Testis (tissue), 2 donors: ENCODE measurements at regions not wholly inside any gene's neighbourhood (a gene's known extent, or its start where the extent isn't known, plus 50 kb on each side); places are given as distances from the start of the nearest gene placed in this dataset.

ENCODE experiments used
- DNase-seq: peaks from one replicate; pipeline ENCODE4 v3.0.0-alpha.2; 2019
- H3K27ac ChIP-seq, 2 donors: fragments of 200-600 bp; sonication (generic); one replicate each; pipeline ENCODE4 v1.5.1; 2019
- H3K27me3 ChIP-seq: fragments of 200-600 bp; sonication (generic); one replicate; pipeline ENCODE4 v1.5.1; 2019
- H3K36me3 ChIP-seq: fragments of 200-600 bp; sonication (generic); one replicate; pipeline ENCODE4 v1.5.1; 2017; ENCODE audit warnings: low read depth; ENCODE audit errors: missing control alignments
- H3K4me1 ChIP-seq: fragments of 200-600 bp; sonication (generic); one replicate; pipeline ENCODE4 v1.5.1; 2019
- H3K4me3 ChIP-seq, 2 donors: fragments of 200-600 bp; sonication (generic); one replicate each; pipeline ENCODE4 v1.5.1; 2017 to 2019
- H3K9me3 ChIP-seq: fragments of 200-600 bp; sonication (generic); one replicate; pipeline ENCODE4 v1.5.1; 2017
- CTCF ChIP-seq, 3 experiments: fragments of 450-650 bp in 2 of 3; fragments of 200-600 bp in 1 of 3; sonication (generic) in 1 of 3; IDR thresholded peaks; one replicate each; pipeline ENCODE4 v1.5.1; 2016 to 2019; ENCODE audit warnings: antibody characterized with exemption in 3 of 3, mild to moderate bottlenecking in 2 of 3, moderate library complexity in 1 of 3
- POLR2A ChIP-seq: fragments of 450-650 bp; IDR thresholded peaks from one replicate; pipeline ENCODE4 v1.6.1; 2017; ENCODE audit warnings: antibody characterized with exemption, mild to moderate bottlenecking, moderate library complexity
- WGBS, 2 donors: methylation state at CpG; one replicate each; pipeline ENCODE4 v1.1.5; 2018; 5-methylcytosine and 5-hydroxymethylcytosine counted together
- intact Hi-C: fragments of 100-400 bp; cut with DNase I; formaldehyde crosslinking; loops from one replicate; pipeline ENCODE4 v1.15.1; 2023; ENCODE audit warnings: low total_unique reads

GRCh38 chr7:90005836-90006235 is 148.4 kb upstream of the STEAP1 start:
- no peak for TF ChIP-seq POLR2A
- no peak for TF ChIP-seq CTCF (IDR thresholded peaks at IDR 0.05)
- 88 to 92% methylated on average over 2 of the region's 2 CpGs for WGBS, 2 donors
- Histone ChIP-seq H3K4me1 (no peaks in the 10 kb centered on the region), H3K9me3 (no peaks in the 10 kb centered on the region), H3K27me3 (no peaks in the 10 kb centered on the region), H3K27ac (no peak overlapping the region), H3K36me3 (no peaks in the 10 kb centered on the region), H3K4me3 (no peak overlapping the region)
- no peak for DNase-seq
- intact Hi-C loops = no loop called here

- Histone ChIP-seq H3K27me3 (no peaks in the 10 kb centered on the region), H3K4me1 (no peaks in the 10 kb centered on the region), H3K4me3 (no peak overlapping the region), H3K36me3 (no peaks in the 10 kb centered on the region), H3K27ac (no peak overlapping the region), H3K9me3 (no peaks in the 10 kb centered on the region)
- WGBS, 2 donors = 67 to 80% methylated on average over 3 of the region's 3 CpGs
- DNase-seq = no peak
- intact Hi-C loops = no loop called here
- TF ChIP-seq CTCF (IDR thresholded peaks at IDR 0.05) (no peak), POLR2A (no peak)
Observed at GRCh38 chr7:90007001-90007654, 147.1 kb upstream of the STEAP1 start.

GRCh38 chr7:90007831-90008230 is 146.4 kb upstream of the STEAP1 start:
- Histone ChIP-seq H3K4me3 (no peak overlapping the region), H3K27ac (no peak overlapping the region), H3K36me3 (no peaks in the 10 kb centered on the region), H3K4me1 (no peaks in the 10 kb centered on the region), H3K9me3 (no peaks in the 10 kb centered on the region), H3K27me3 (no peaks in the 10 kb centered on the region)
- TF ChIP-seq POLR2A = no peak
- TF ChIP-seq CTCF (IDR thresholded peaks at IDR 0.05) = no peak
- 70 to 74% methylated on average over 3 of the region's 3 CpGs for WGBS, 2 donors
- no peak for DNase-seq
- intact Hi-C loops = no loop called here

- Histone ChIP-seq H3K9me3 (no peaks in the 10 kb centered on the region), H3K27me3 (no peaks in the 10 kb centered on the region), H3K4me3 (no peak overlapping the region), H3K27ac (no peak overlapping the region), H3K36me3 (no peaks in the 10 kb centered on the region), H3K4me1 (no peaks in the 10 kb centered on the region)
- intact Hi-C loops = no loop called here
- DNase-seq = no peak
- WGBS, 2 donors = 59 to 97% methylated on average over 1 of the region's 1 CpG
- TF ChIP-seq CTCF (IDR thresholded peaks at IDR 0.05) (no peak), POLR2A (no peak)
Observed at GRCh38 chr7:90022213-90022612, 132.1 kb upstream of the STEAP1 start.

GRCh38 chr7:90025771-90026170 is 128.5 kb upstream of the STEAP1 start:
- intact Hi-C loops = no loop called here
- 82 to 88% methylated on average over 1 of the region's 1 CpG for WGBS, 2 donors

More at GRCh38 chr7:90025771-90026170, 128.5 kb upstream of the STEAP1 start:
- H3K27me3 ChIP-seq = no peaks in the 10 kb centered on the region
- no peaks in the 10 kb centered on the region for H3K36me3 ChIP-seq
- no peaks in the 10 kb centered on the region for H3K4me1 ChIP-seq
- H3K9me3 ChIP-seq = no peaks in the 10 kb centered on the region
- H3K4me3 ChIP-seq = no peak overlapping the region
- no peak for TF ChIP-seq CTCF (IDR thresholded peaks at IDR 0.05)
- TF ChIP-seq POLR2A = no peak
- no peak for DNase-seq
- no peak overlapping the region for H3K27ac ChIP-seq
